ENCODE measurements at regions not wholly inside any gene's neighbourhood (a gene's known extent, or its start where the extent isn't known, plus 50 kb on each side); places are given as distances from the start of the nearest gene placed in this dataset.

- no peak for TF ChIP-seq POLR2A (IDR thresholded peaks at IDR 0.05)
- no peak for TF ChIP-seq CTCF (IDR thresholded peaks at IDR 0.05)
Measured at GRCh38 chr16:54873071-54873470, 57.6 kb upstream of the IRX5 start.
